HG03045 (cell line): ENCODE measurements at regions not wholly inside any gene's neighbourhood (a gene's known extent, or its start where the extent isn't known, plus 50 kb on each side); places are given as distances from the start of the nearest gene placed in this dataset.
"Not testable (repeated sequence)": the region's sequence is repeated elsewhere in the genome, so short reads cannot be mapped to it uniquely, and the experiment has no call there.

Experiments
- ATAC-seq: cut with Tn5 transposase; IDR thresholded peaks from one replicate; pipeline ENCODE4 v1.9.1; 2021; ENCODE audit warnings: mild to moderate bottlenecking, moderate library complexity; ENCODE audit not compliant: unreplicated experiment

GRCh38 chr1:47680815-47681475, 243.1 kb downstream of the FOXD2 start:
- ATAC-seq: no peak

GRCh38 chr1:47681735-47682134, 243.9 kb downstream of the FOXD2 start:
- ATAC-seq: no peak

GRCh38 chr1:47682198-47682597, 244.4 kb downstream of the FOXD2 start:
- ATAC-seq: no peak

GRCh38 chr1:47682786-47683350, 245.0 kb downstream of the FOXD2 start:
- ATAC-seq: no peak

GRCh38 chr1:47683401-47683800, 245.6 kb downstream of the FOXD2 start:
- no peak for ATAC-seq

GRCh38 chr1:47684518-47684917, 246.7 kb downstream of the FOXD2 start:
- no peak for ATAC-seq

- ATAC-seq: no peak
Measured at GRCh38 chr1:47684964-47685762, 247.3 kb downstream of the FOXD2 start.

- ATAC-seq: no peak
Measured at GRCh38 chr1:47685763-47686066, 247.9 kb downstream of the FOXD2 start.

GRCh38 chr1:47686731-47687630, 249.1 kb downstream of the FOXD2 start:
- no peak for ATAC-seq

- ATAC-seq: no peak
Measured at GRCh38 chr1:47687631-47688460, 250.0 kb downstream of the FOXD2 start.

- ATAC-seq: no peak
Measured at GRCh38 chr1:47688461-47689296, 250.8 kb downstream of the FOXD2 start.

GRCh38 chr1:47689894-47690293, 252.1 kb downstream of the FOXD2 start:
- no peak for ATAC-seq

- ATAC-seq: no peak
Measured at GRCh38 chr1:47690341-47691250, 252.8 kb downstream of the FOXD2 start.

GRCh38 chr1:47691293-47691692, 253.4 kb downstream of the FOXD2 start:
- ATAC-seq: not testable (repeated sequence)

GRCh38 chr1:47692196-47692595, 254.4 kb downstream of the FOXD2 start:
- no peak for ATAC-seq

GRCh38 chr1:47693115-47693514, 255.3 kb downstream of the FOXD2 start:
- no peak for ATAC-seq

- no peak for ATAC-seq
Measured at GRCh38 chr1:47694011-47694890, 256.4 kb downstream of the FOXD2 start.

- no peak for ATAC-seq
Measured at GRCh38 chr1:47696404-47696736, 258.5 kb downstream of the FOXD2 start.
